GM12873 (cell line): ENCODE measurements at regions not wholly inside any gene's neighbourhood (a gene's known extent, or its start where the extent isn't known, plus 50 kb on each side); places are given as distances from the start of the nearest gene placed in this dataset.

Source experiments
- TF ChIP-seq, protein P1 (sequence below): IDR thresholded peaks from 2 replicates; pipeline ENCODE4 v1.5.1; 2012; ENCODE audit warnings: low read depth, mild to moderate bottlenecking, moderate library complexity, low read length, control low read depth; ENCODE audit not compliant: insufficient read depth; ENCODE audit errors: missing control alignments

DNA sequence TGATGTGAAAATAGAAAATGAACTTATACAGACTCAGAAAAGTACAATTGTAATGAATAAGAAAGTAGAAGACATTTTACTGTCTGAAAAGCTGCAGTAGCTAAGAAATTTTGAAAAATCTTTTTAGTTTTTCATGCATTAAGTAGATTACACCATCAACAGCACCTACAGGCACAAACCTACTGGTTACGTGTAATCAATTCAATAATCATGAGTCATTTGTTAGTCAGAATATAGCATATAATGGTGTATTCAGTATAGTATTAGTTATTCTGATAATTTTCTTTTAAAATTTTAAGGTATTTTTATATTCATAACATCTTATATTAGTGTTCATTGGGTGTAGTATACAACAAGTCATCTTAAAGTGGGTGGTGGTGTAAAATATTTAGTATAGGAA lies 550.5 kb upstream of the GBE1 start:
- TF ChIP-seq, protein P1, sequence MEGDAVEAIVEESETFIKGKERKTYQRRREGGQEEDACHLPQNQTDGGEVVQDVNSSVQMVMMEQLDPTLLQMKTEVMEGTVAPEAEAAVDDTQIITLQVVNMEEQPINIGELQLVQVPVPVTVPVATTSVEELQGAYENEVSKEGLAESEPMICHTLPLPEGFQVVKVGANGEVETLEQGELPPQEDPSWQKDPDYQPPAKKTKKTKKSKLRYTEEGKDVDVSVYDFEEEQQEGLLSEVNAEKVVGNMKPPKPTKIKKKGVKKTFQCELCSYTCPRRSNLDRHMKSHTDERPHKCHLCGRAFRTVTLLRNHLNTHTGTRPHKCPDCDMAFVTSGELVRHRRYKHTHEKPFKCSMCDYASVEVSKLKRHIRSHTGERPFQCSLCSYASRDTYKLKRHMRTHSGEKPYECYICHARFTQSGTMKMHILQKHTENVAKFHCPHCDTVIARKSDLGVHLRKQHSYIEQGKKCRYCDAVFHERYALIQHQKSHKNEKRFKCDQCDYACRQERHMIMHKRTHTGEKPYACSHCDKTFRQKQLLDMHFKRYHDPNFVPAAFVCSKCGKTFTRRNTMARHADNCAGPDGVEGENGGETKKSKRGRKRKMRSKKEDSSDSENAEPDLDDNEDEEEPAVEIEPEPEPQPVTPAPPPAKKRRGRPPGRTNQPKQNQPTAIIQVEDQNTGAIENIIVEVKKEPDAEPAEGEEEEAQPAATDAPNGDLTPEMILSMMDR: no peak

DNA sequence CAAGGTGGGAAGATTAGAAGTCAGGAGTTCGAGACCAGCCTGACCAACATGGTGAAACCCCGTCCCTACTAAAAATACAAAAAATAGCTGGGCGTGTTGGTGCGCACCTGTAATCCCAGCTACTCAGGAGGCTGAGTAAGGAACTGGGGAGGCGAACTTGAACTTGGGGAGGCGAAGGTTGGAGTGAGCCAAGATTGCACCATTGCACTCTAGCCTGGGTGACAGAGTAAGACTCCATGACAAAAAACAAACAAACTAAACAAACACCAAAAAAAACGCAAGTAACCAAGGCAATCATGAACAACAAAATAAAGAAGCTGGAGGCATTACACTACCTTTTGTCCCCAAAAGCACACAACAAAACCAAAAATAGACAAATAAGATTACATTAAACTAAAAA lies 547.3 kb upstream of the GBE1 start:
- TF ChIP-seq, protein P1: no peak

DNA sequence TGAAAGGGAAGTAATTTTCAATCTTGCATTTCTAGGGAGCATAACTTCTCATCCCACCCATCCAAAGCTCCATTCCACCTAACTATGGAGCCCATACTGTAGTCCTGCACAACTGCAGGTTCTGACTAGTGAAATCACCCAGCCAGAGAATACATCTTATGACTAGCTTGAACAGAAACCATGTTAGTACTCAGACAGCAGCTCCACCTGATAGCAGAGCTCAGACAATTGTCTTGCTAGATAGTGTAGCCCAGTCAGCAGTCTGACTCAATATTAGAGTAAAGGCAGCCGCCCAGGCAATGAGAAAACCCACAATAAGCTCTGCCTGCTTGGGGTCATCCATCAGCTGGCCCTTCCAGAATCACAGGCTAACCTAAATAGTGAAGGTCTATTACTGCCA lies 544.7 kb upstream of the GBE1 start:
- TF ChIP-seq, protein P1: no peak

DNA sequence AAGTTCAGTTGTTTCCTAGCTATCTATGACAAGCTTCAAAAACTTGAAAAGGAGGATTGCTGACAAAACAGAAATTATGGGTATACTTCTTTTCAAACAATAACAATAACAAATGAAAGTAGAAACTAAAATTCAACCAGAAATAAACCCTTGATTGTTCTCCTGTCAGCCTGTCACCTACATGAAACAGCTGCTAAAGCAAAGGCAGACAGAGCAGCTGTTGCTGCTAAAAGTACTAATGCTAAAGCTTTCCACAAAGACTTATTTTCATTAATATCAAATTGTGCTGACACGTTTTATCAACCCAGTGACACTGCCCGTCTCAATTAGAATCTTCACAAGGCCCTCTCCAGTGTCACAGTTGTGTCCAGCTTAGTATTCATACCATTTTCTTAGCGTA lies 533.2 kb upstream of the GBE1 start:
- TF ChIP-seq, protein P1: no peak

DNA sequence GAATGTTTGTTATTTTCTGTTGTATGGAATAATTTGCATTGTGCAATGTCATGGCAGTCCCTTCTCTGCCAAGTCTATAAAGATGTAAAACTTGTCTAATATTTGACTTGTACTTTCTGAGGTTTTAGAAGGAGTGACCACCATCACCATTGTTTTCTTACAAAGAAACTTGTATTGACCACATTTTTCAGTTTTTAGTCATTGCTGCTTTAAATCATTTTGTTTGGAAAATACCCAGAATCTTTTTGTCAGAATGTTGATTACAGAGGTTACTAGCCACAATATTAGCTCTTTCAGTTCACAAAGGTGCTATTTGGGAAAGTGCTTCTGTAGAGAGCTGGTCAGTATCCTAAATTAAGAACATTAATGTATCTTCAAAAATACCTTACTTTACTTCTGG lies 532.4 kb upstream of the GBE1 start:
- TF ChIP-seq, protein P1: no peak

DNA sequence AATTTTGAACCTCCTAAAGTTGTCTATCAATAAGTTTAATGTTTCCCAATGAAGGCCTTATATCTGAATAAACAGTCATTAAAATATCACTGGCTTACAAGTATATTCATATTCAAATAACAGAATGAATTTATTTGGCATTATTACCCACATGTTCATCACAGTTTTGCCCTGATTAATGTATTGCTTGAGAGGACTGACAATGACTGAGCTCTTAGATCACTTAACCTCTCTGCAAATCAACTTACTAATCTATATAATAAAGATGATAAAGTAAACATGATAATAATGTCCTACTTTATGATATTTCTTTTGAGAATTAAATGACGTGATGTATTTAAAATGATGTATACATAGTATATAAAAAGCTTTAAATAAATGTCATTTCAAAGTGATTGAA lies 532.0 kb upstream of the GBE1 start:
- TF ChIP-seq, protein P1: no peak

DNA sequence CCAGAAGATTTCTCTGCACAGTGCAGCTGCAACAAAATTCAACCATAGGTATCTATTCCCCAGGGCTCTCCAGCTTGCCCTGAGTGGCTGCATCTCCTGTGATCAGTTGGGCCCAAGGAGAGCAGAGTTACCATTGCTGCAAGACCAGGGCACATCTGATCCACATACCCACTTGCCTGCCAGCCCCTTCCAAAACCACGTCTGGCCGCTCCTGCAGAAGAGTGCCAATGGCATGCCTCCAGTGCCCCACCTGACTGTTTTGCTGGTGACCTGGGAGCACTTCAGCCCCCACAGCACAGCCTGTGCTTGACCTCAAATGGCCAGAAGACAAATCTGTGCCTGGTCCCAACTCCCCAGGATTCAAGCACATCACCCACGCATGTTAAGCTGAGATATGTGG lies 526.1 kb upstream of the GBE1 start:
- TF ChIP-seq, protein P1: no peak
